ENCODE measurements at regions not wholly inside any gene's neighbourhood (a gene's known extent, or its start where the extent isn't known, plus 50 kb on each side); places are given as distances from the start of the nearest gene placed in this dataset.

DNA sequence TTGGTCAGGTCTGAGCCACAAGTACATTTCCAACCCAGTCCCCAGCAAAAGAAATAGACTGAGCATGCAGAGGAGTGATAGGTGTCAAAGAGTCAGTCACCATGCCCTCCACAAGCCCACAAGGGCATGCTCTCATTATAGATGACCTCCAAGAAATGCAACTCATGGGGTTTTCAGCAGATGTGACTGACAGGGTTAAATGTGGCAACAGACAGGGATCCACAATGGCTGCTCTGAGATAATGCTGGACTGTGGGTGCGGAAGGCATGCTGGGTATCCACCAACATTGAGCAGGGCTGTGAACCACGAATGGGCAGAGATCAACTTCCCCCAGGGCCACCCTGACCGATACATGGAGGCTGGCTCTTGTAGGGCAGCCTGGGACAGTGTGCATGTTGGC is 115.8 kb downstream of the BCOR start:
- TF ChIP-seq, protein P1, sequence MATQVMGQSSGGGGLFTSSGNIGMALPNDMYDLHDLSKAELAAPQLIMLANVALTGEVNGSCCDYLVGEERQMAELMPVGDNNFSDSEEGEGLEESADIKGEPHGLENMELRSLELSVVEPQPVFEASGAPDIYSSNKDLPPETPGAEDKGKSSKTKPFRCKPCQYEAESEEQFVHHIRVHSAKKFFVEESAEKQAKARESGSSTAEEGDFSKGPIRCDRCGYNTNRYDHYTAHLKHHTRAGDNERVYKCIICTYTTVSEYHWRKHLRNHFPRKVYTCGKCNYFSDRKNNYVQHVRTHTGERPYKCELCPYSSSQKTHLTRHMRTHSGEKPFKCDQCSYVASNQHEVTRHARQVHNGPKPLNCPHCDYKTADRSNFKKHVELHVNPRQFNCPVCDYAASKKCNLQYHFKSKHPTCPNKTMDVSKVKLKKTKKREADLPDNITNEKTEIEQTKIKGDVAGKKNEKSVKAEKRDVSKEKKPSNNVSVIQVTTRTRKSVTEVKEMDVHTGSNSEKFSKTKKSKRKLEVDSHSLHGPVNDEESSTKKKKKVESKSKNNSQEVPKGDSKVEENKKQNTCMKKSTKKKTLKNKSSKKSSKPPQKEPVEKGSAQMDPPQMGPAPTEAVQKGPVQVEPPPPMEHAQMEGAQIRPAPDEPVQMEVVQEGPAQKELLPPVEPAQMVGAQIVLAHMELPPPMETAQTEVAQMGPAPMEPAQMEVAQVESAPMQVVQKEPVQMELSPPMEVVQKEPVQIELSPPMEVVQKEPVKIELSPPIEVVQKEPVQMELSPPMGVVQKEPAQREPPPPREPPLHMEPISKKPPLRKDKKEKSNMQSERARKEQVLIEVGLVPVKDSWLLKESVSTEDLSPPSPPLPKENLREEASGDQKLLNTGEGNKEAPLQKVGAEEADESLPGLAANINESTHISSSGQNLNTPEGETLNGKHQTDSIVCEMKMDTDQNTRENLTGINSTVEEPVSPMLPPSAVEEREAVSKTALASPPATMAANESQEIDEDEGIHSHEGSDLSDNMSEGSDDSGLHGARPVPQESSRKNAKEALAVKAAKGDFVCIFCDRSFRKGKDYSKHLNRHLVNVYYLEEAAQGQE (IDR thresholded peaks at IDR 0.05; ENCODE audit: low read depth, low read length): no peak
- TF ChIP-seq TAF1 (IDR thresholded peaks at IDR 0.05; ENCODE audit: borderline replicate concordance, low read depth, low read length): no peak
- no peak for TF ChIP-seq EZH2phosphoT487 (IDR thresholded peaks at IDR 0.05; ENCODE audit: borderline replicate concordance, low read depth)
